AG04450 (cell line): ENCODE measurements at regions not wholly inside any gene's neighbourhood (a gene's known extent, or its start where the extent isn't known, plus 50 kb on each side); places are given as distances from the start of the nearest gene placed in this dataset.

Experiments used
- CTCF ChIA-PET: fragments of 300-600, 350-600 bp; formaldehyde crosslinking; extraction: SDS; loops from one replicate; lab custom pipeline; 2022; ENCODE audit warnings: antibody characterized with exemption, inconsistent platforms; lab: Charles Lee
- POLR2A ChIA-PET: fragments of 350-600 bp; formaldehyde crosslinking; extraction: SDS; loops from one replicate; lab custom pipeline; 2021; ENCODE audit warnings: antibody characterized with exemption, inconsistent platforms; lab: Yijun Ruan, JAX
- DNase-seq: peaks from one replicate; pipeline ENCODE4 v3.0.0-alpha.2; 2011; ENCODE audit warnings: low read depth, low spot score
- H3K27ac ChIP-seq: one replicate; pipeline ENCODE4 v1.5.1; 2012; ENCODE audit warnings: low read depth, low read length, control low read depth
- H3K27me3 ChIP-seq: one replicate; pipeline ENCODE4 v1.6.0; 2012; ENCODE audit warnings: low read length; ENCODE audit not compliant: control insufficient read depth, insufficient read depth
- H3K4me3 ChIP-seq: 2 replicates; pipeline ENCODE4 v1.5.1; 2011; ENCODE audit warnings: mild to moderate bottlenecking, low read depth, low read length, control low read depth
- H3K9me3 ChIP-seq: 2 replicates; pipeline ENCODE4 v1.5.1; 2012; ENCODE audit warnings: low read length; ENCODE audit not compliant: control insufficient read depth, insufficient read depth
- TF ChIP-seq, protein P1 (sequence below): IDR thresholded peaks from 2 replicates; pipeline ENCODE4 v1.5.1; 2011; ENCODE audit warnings: low read depth, low read length, control low read depth, inconsistent platforms

DNA sequence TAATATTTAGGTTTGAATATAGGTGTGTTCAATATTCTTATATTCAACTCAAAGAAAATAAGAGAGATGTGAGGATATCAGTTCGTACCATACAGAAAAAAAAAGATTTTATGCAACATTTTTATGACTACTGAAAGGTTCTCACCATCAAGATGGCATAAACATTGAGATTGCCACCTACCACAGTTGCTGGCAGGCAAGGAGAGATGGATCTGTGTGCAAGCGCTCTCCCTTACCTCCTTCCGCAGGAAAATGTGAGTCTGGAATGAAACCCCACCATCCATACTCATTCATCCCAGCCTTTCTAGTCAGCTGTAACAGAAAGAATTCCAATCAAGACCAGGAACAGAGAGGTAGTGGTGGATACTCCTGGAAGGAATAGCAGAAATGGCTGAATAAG, 376.9 kb downstream of the PPP3CA start:
- peaks cover 2% of the 10 kb centered on the region for H3K27me3 ChIP-seq
- no peak overlapping the region for H3K4me3 ChIP-seq
- TF ChIP-seq, protein P1, sequence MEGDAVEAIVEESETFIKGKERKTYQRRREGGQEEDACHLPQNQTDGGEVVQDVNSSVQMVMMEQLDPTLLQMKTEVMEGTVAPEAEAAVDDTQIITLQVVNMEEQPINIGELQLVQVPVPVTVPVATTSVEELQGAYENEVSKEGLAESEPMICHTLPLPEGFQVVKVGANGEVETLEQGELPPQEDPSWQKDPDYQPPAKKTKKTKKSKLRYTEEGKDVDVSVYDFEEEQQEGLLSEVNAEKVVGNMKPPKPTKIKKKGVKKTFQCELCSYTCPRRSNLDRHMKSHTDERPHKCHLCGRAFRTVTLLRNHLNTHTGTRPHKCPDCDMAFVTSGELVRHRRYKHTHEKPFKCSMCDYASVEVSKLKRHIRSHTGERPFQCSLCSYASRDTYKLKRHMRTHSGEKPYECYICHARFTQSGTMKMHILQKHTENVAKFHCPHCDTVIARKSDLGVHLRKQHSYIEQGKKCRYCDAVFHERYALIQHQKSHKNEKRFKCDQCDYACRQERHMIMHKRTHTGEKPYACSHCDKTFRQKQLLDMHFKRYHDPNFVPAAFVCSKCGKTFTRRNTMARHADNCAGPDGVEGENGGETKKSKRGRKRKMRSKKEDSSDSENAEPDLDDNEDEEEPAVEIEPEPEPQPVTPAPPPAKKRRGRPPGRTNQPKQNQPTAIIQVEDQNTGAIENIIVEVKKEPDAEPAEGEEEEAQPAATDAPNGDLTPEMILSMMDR = no peak
- no peak overlapping the region for H3K27ac ChIP-seq
- DNase-seq = no peak
- ChIA-PET POLR2A (no interaction called here), CTCF (no interaction called here)
- no peaks in the 10 kb centered on the region for H3K9me3 ChIP-seq

DNA sequence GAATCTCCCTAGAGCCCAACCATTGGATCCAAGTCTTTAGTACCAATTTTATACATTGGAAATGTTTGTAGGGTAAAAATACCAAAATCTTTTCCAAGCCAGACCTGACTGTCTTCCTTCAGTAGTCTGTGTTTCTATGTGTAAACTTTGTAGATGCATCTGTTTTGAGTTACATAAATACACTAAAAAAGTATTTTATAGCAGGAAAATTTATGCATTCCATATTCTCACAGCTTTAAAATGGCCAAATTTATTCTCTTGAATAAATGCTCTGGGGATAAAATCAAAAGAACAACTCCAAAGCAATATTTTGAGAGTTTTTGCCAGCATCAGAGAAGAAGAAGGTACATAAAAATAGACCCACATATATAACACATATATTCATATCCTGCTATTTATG, 377.4 kb downstream of the PPP3CA start:
- H3K27ac ChIP-seq = no peak overlapping the region
- no peak for DNase-seq
- ChIA-PET CTCF (no interaction called here), POLR2A (no interaction called here)
- H3K27me3 ChIP-seq = peaks cover 2% of the 10 kb centered on the region
- H3K4me3 ChIP-seq = no peak overlapping the region
- H3K9me3 ChIP-seq = no peaks in the 10 kb centered on the region
- TF ChIP-seq, protein P1 = no peak

DNA sequence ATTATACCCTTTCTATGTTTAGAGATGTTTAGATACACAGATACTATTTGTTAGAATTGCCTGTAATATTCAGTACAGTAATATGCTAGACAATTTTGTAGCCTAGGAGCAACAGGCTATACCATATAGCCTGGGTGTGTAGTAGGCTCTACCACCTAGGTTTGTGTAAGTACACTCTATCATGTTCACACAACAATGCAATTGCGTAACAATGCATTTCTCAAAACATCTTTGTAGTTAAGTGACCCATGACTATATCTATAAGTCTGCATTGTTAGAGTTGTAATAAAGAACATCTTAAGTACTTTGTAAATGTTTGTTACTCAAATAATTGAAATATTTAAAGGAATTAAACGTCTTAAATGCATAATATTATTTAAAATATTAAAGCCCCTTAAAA, 379.3 kb downstream of the PPP3CA start:
- no peak overlapping the region for H3K4me3 ChIP-seq
- DNase-seq = no peak
- no peaks in the 10 kb centered on the region for H3K9me3 ChIP-seq
- no peak overlapping the region for H3K27ac ChIP-seq
- TF ChIP-seq, protein P1 = no peak
- ChIA-PET CTCF (no interaction called here), POLR2A (no interaction called here)
- H3K27me3 ChIP-seq = peaks cover 2% of the 10 kb centered on the region

DNA sequence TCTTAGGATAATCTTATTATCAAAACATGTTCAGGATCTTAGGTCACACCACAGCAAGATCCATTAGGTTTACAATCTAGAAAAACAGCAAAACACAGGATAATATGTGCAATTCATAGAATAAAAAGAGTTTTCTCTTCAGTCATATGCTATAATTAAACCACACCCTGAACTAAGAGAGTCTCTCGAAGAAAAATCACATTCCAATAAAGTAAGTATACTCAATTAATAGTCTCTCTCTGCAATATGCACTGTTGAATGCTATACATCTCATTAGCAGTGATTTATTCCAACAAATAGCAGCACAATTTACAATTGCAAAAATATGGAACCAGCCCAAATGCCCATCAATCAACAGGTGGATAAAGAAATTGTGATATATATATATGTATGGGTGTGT, 383.7 kb downstream of the PPP3CA start:
- no peak overlapping the region for H3K4me3 ChIP-seq
- CTCF ChIA-PET = no interaction called here
- POLR2A ChIA-PET = no interaction called here

DNA sequence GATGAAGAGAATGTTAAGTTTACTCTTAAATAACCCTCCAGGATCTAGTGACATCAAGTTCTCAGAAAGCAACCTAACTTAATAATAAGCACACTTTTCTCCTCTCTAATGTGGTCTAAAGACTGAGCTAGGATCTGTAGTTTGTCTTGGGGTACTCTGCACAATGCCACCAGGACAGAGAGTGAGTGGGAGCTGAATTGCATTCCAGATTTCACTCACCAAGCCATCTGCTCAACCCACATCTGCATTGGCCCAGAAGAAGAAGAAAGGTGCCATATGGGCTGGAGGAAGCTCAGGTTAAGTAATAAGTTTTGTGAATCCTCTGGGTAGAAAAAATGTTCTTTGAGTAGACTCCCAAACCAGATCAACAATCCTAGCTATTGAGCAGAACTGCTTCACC, 384.6 kb downstream of the PPP3CA start:
- ChIA-PET CTCF (no interaction called here), POLR2A (no interaction called here)
- no peak overlapping the region for H3K27ac ChIP-seq

More for the DNA sequence above, 383.7 kb downstream of the PPP3CA start:
- Histone ChIP-seq H3K27me3 (no peaks in the 10 kb centered on the region), H3K27ac (no peak overlapping the region), H3K9me3 (no peaks in the 10 kb centered on the region)
- TF ChIP-seq, protein P1 = no peak
- DNase-seq = no peak

More for the DNA sequence above, 384.6 kb downstream of the PPP3CA start:
- H3K27me3 ChIP-seq = no peaks in the 10 kb centered on the region
- DNase-seq = no peak
- no peak overlapping the region for H3K4me3 ChIP-seq
- no peaks in the 10 kb centered on the region for H3K9me3 ChIP-seq
- TF ChIP-seq, protein P1 = no peak
